C4-2B (cell line): ENCODE measurements at regions not wholly inside any gene's neighbourhood (a gene's known extent, or its start where the extent isn't known, plus 50 kb on each side); places are given as distances from the start of the nearest gene placed in this dataset.
"Not testable (repeated sequence)": the region's sequence is repeated elsewhere in the genome, so short reads cannot be mapped to it uniquely, and the experiment has no call there.

Experiments used
- H3K27ac ChIP-seq: fragments of 450-650 bp; 2 replicates; pipeline ENCODE4 v1.5.1; 2017
- CTCF ChIP-seq: fragments of 450-650 bp; conservative IDR thresholded peaks from 2 replicates; pipeline ENCODE4 v1.5.1; 2017; ENCODE audit warnings: mild to moderate bottlenecking
- ZFX ChIP-seq: fragments of 450-650 bp; IDR thresholded peaks from 2 replicates; pipeline ENCODE4 v1.6.1; 2017

DNA sequence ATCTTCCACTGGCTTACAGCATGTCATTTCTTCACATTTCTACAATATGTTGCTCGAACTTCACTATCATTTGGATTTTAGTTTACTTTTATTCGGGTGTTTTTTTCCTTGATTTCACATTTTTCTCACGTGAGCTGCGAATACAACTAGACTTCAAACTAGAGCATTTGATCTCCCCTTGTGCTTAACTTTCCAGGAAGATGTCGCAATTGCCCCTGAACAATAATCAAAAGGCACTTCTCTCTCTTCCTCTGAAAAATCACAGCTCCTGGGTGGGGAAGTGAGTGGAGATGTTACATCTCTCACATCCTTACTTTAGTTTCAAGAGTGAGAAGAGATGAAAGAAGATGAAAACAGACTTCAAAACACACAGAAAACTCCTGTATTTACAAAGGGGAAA lies 587.9 kb downstream of the TBL1XR1 start:
- no peak overlapping the region for H3K27ac ChIP-seq
- TF ChIP-seq ZFX, result no peak
- TF ChIP-seq CTCF, result no peak

- H3K27ac ChIP-seq, result not testable (repeated sequence)
Measured at GRCh38 chr3:176605553-176605952, 591.7 kb downstream of the TBL1XR1 start.

- no peak overlapping the region for H3K27ac ChIP-seq
- TF ChIP-seq CTCF (no peak), ZFX (no peak)
Measured at GRCh38 chr3:176595307-176595706, 602.0 kb downstream of the TBL1XR1 start.

DNA sequence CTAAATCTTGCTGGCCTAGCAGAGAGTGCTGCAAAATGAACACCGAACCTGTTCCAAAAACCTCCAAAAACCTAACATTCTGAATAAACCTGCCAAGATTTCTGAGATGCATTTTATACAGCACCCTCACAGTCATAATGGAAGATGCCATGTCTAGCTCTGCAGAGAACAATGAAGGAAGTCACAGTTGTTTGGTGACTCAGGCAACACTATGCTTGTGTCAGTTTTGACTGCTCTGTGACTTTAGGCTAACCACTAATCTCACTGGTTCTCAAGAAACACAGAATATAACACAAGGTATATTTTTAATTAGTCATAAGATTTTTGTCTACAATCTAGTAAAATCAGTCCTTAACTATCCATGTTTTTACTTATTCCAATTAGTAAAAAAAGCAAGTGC lies 606.6 kb downstream of the TBL1XR1 start:
- no peak for TF ChIP-seq CTCF
- no peak for TF ChIP-seq ZFX
- no peak overlapping the region for H3K27ac ChIP-seq

GRCh38 chr3:176587089-176587488 lies 610.2 kb downstream of the TBL1XR1 start:
- H3K27ac ChIP-seq, result no peak overlapping the region
- no peak for TF ChIP-seq ZFX
- TF ChIP-seq CTCF, result no peak

- TF ChIP-seq ZFX (no peak), CTCF (no peak)
- no peak overlapping the region for H3K27ac ChIP-seq
Measured at GRCh38 chr3:176584413-176585176, 612.7 kb downstream of the TBL1XR1 start.

DNA sequence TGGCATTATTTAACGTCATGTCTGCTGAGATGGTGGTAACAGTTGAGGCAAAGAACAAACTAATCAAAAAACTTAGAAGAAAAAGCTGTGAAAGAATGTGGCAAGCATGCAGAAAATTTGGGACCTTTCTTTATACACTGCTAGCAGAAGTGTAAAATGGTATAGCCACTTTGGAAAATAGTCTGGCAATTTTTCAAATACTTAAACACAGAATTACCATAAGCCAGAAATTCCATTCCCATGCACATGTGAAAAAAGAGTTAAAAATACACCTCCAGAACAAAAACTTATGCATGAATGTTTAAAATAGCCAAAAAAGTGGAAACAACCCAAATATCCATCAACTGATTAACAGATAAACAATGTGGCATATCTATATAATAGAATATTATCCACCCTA lies 613.3 kb downstream of the TBL1XR1 start:
- TF ChIP-seq CTCF (no peak), ZFX (no peak)
- H3K27ac ChIP-seq, result no peak overlapping the region

DNA sequence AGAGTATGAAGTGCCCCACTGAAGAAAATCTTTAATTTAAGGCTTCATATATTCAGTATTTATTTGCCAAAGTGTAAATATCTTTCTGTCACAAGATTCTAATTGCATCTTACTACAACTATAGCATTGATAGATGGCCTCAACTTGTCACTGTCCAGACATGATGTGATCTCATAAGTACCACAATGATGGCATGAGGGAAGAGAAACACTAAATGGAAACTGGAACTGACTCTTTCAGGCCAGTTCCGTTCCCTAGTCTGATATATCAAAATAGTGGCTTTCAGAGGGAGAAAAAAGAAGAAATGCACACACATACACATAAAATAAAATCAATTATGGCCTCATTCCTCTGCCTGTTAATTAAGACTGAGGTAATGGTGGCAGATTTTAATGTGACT lies 615.7 kb downstream of the TBL1XR1 start:
- TF ChIP-seq ZFX (no peak), CTCF (no peak)
- no peak overlapping the region for H3K27ac ChIP-seq
